T-cell (primary cell): ENCODE measurements at regions not wholly inside any gene's neighbourhood (a gene's known extent, or its start where the extent isn't known, plus 50 kb on each side); places are given as distances from the start of the nearest gene placed in this dataset.
"Not testable (repeated sequence)": the region's sequence is repeated elsewhere in the genome, so short reads cannot be mapped to it uniquely, and the experiment has no call there.

Experiments used
- ATAC-seq, 4 experiments: fragments of 200-7000 bp in 3 of 4; fragments of 150-1000 bp in 1 of 4; cut with Tn5 transposase; replicated peaks in 1 of 4; 1 replicate in 3 of 4; 2 replicates in 1 of 4; pipeline ENCODE4 v1.10.0; 2021; ENCODE audit warnings: moderate library complexity in 3 of 4, mild to moderate bottlenecking in 2 of 4, moderate number of reproducible peaks in 1 of 4
- CTCF ChIA-PET, 2 donors: fragments of 300-600 bp; sonication (Branson Sonifier 250); formaldehyde crosslinking; loops; one replicate each; lab custom pipeline; 2022; ENCODE audit warnings: antibody characterized with exemption in 2 of 2; lab: Charles Lee
- POLR2A ChIA-PET, 2 donors: fragments of 300-600 bp; sonication (Branson Sonifier 250); formaldehyde crosslinking; loops; one replicate each; lab custom pipeline; 2022; ENCODE audit warnings: antibody characterized with exemption in 2 of 2; lab: Charles Lee
- DNase-seq, 35 experiments: peaks; one replicate each; pipeline versions ENCODE4 v3.0.0 to v3.0.0-alpha.2; 2013 to 2023
- H3K27ac ChIP-seq: one replicate; pipeline ENCODE4 v1.5.1; 2013; ENCODE audit warnings: low read length
- H3K27me3 ChIP-seq, 2 experiments: replicated peaks in 1 of 2; 1 replicate in 1 of 2; 2 replicates in 1 of 2; pipeline versions ENCODE4 v1.6.1 to v1.7.0; 2013; ENCODE audit warnings: low read length in 1 of 2, mixed read lengths in 1 of 2; ENCODE audit not compliant: control insufficient read depth in 2 of 2, insufficient read depth in 2 of 2; ENCODE audit errors: extremely low read depth in 1 of 2
- H3K36me3 ChIP-seq, 2 donors: 1 replicate in 1 of 2; 2 replicates in 1 of 2; pipeline versions ENCODE4 v1.6.1 to v1.7.0; 2013; ENCODE audit warnings: low read length in 1 of 2; ENCODE audit not compliant: control insufficient read depth in 2 of 2, insufficient read depth in 1 of 2; ENCODE audit errors: extremely low read depth in 1 of 2
- H3K4me1 ChIP-seq, 2 experiments: 1 replicate in 1 of 2; 2 replicates in 1 of 2; pipeline versions ENCODE4 v1.6.1 to v1.7.0; 2013; ENCODE audit warnings: low read length in 2 of 2, mixed read lengths in 1 of 2; ENCODE audit not compliant: insufficient read depth in 2 of 2, control insufficient read depth in 1 of 2; ENCODE audit errors: extremely low read depth in 1 of 2
- H3K4me3 ChIP-seq, 2 donors: 1 replicate in 1 of 2; 2 replicates in 1 of 2; pipeline versions ENCODE4 v1.5.1 to v1.7.0; 2013; ENCODE audit warnings: mild to moderate bottlenecking in 2 of 2, low read length in 1 of 2, moderate library complexity in 1 of 2; ENCODE audit not compliant: control insufficient read depth in 1 of 2; ENCODE audit errors: extremely low read depth in 1 of 2
- H3K9me3 ChIP-seq: 2 replicates; pipeline ENCODE4 v1.7.0; 2013
- H3K27ac Mint-ChIP-seq, 2 donors: one replicate each; pipeline ENCODE4 v1.8.0; 2020 to 2021; ENCODE audit warnings: mild to moderate bottlenecking in 2 of 2, mixed read lengths in 2 of 2
- H3K27me3 Mint-ChIP-seq, 2 donors: one replicate each; pipeline ENCODE4 v1.8.0; 2021 to 2022; ENCODE audit warnings: mixed read lengths in 2 of 2
- H3K36me3 Mint-ChIP-seq: one replicate; pipeline ENCODE4 v1.8.0; 2021; ENCODE audit warnings: mixed read lengths
- H3K4me1 Mint-ChIP-seq, 3 donors: one replicate each; pipeline ENCODE4 v1.8.0; 2020 to 2022; ENCODE audit warnings: mixed read lengths in 3 of 3, mild to moderate bottlenecking in 1 of 3
- H3K4me3 Mint-ChIP-seq, 3 donors: one replicate each; pipeline ENCODE4 v1.8.0; 2020 to 2022; ENCODE audit warnings: mild to moderate bottlenecking in 3 of 3, mixed read lengths in 3 of 3, moderate library complexity in 3 of 3
- H3K9me3 Mint-ChIP-seq, 3 donors: one replicate each; pipeline ENCODE4 v1.8.0; 2020 to 2022; ENCODE audit warnings: mixed read lengths in 3 of 3
- WGBS: methylation state at CpG from one replicate; pipeline ENCODE4 v1.1.5; 2013; ENCODE audit warnings: missing lambda C conversion rate; ENCODE audit not compliant: insufficient coverage; 5-methylcytosine and 5-hydroxymethylcytosine counted together

DNA sequence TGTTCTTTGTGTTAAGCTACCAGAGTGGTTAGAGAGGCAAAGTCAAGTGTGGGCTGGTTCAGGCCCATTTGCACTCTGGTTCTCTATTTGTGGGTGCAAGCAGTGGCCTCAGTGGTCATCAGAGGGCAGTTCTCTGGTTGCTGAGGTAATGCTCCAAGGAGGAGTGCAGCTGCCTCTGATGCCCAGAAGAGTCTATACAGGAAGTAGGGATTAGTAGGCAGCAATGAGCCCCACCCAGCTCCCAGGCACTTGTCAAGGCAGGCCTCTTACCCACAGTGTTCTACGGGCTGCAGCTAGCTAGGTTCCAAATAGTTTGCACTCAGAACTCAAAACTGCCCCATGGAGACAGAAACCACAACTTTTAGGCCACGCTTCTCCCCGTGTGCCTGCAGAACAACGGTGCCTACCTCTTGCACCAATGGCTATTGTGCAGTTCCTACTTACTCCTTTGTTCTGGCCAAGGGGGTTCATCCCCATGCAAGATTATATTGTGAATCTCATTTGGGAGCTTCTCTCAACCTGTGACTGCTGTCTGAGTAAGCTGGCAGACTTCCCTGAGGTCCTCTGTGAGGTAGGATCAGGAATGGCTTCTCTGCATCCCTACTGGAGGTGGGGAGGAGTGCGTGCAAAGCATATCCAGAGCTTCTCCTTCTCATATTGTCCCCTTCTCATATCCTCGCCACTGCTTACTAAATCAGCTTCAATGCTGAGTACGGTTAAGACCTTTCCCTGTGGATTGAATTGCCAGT is 410.3 kb upstream of the LMO3 start:
- Mint-ChIP-seq H3K27me3 (no peaks in the 10 kb centered on the region), H3K27ac (no peak overlapping the region), H3K4me3 (no peak overlapping the region), H3K36me3 (no peaks in the 10 kb centered on the region), H3K9me3 (peaks cover 3 to 14% (median 8%) of the 10 kb centered on the region in 3 donors), H3K4me1 (no peaks in the 10 kb centered on the region)
- DNase-seq = no peak
- H3K4me3 ChIP-seq = no peak overlapping the region
- no peaks in the 10 kb centered on the region for H3K9me3 ChIP-seq
- H3K27ac ChIP-seq = no peak overlapping the region
- no peaks in the 10 kb centered on the region for H3K4me1 ChIP-seq
- 82% methylated on average over 4 of the region's 7 CpGs for WGBS
- no peaks in the 10 kb centered on the region for H3K27me3 ChIP-seq
- no peaks in the 10 kb centered on the region for H3K36me3 ChIP-seq
- ChIA-PET CTCF (interaction anchor here in 1 of 2 donors (0.6 kb wide), 1 partner anchor 619 kb away, joined by 3 read pairs; no protein-coding TSS in a partner anchor), POLR2A (no interaction called here)
- no peak for ATAC-seq

- Histone ChIP-seq H3K4me3 (no peak overlapping the region), H3K9me3 (no peaks in the 10 kb centered on the region), H3K4me1 (no peaks in the 10 kb centered on the region), H3K27me3 (no peaks in the 10 kb centered on the region), H3K36me3 (no peaks in the 10 kb centered on the region), H3K27ac (no peak overlapping the region)
- Mint-ChIP-seq H3K27me3 (no peaks in the 10 kb centered on the region), H3K27ac (no peak overlapping the region), H3K4me3 (no peak overlapping the region), H3K4me1 (no peaks in the 10 kb centered on the region), H3K9me3 (peaks cover 3 to 16% (median 8%) of the 10 kb centered on the region in 3 donors), H3K36me3 (no peaks in the 10 kb centered on the region)
- WGBS = no CpG with 5 or more reads among the region's 1 CpG
- ChIA-PET POLR2A (no interaction called here), CTCF (no interaction called here)
- ATAC-seq (no peak), DNase-seq (no peak)
Measured at GRCh38 chr12:17015501-17015900, 409.5 kb upstream of the LMO3 start.

GRCh38 chr12:17007442-17008040 is 401.6 kb upstream of the LMO3 start:
- CTCF ChIA-PET = not testable (repeated sequence)

DNA sequence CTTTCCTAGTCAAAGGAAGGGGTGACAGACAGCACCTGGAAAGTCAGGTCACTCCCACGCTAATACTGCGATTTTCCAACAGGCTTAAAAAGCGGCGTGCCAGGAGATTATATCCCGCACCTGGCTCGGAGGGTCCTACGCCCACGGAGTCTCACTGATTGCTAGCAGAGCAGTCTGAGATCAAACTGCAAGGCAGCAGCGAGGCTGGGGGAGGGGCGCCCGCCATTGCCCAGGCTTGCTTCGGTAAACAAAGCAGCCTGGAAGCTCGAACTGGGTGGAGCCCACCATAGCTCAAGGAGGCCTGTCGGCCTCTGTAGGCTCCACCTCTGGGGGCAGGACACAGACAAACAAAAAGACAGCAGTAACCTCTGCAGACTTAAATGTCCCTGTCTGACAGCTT is 392.6 kb upstream of the LMO3 start:
- H3K27me3 Mint-ChIP-seq, H3K4me3 ChIP-seq, H3K9me3 ChIP-seq, H3K4me3 Mint-ChIP-seq, POLR2A ChIA-PET, H3K27ac ChIP-seq, H3K27ac Mint-ChIP-seq, H3K4me1 ChIP-seq, H3K27me3 ChIP-seq, H3K36me3 ChIP-seq, H3K4me1 Mint-ChIP-seq, DNase-seq, CTCF ChIA-PET, ATAC-seq, H3K36me3 Mint-ChIP-seq: not testable (repeated sequence)
- WGBS = 77% methylated on average over 6 of the region's 14 CpGs
- H3K9me3 Mint-ChIP-seq = peaks cover 10 to 12% (median 11%) of the 10 kb centered on the region in 3 donors

More at GRCh38 chr12:17007442-17008040, 401.6 kb upstream of the LMO3 start:
- H3K27ac ChIP-seq, H3K36me3 Mint-ChIP-seq, H3K36me3 ChIP-seq, ATAC-seq, H3K9me3 ChIP-seq, H3K4me3 ChIP-seq, POLR2A ChIA-PET, H3K27me3 Mint-ChIP-seq, H3K4me3 Mint-ChIP-seq, DNase-seq, H3K9me3 Mint-ChIP-seq, H3K4me1 ChIP-seq, H3K27me3 ChIP-seq, H3K4me1 Mint-ChIP-seq, H3K27ac Mint-ChIP-seq: not testable (repeated sequence)
- WGBS = 92% methylated on average over 41 of the region's 43 CpGs

DNA sequence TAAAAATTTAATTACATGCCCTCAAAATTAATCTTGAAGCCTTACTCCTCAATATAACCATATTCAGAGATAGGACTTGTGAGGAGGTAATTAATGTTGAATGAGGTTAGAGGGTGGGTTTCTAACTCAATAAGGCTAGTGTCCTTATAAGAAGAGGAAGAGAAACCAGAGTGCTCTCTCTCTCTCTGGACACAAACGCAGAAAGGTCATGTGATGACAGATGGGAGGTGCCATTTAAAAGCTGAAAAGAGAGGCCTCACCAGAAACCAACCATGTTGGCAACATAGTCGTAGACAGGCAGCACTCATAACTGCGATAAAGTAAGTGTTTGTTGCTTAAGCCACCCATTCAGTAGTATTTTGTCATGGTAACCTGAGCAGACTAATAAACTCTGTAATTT is 378.5 kb upstream of the LMO3 start:
- H3K9me3 Mint-ChIP-seq = peaks cover 24 to 32% (median 28%) of the 10 kb centered on the region in 3 donors
- no peaks in the 10 kb centered on the region for H3K4me1 Mint-ChIP-seq
- H3K4me1 ChIP-seq = no peaks in the 10 kb centered on the region
- H3K9me3 ChIP-seq = no peaks in the 10 kb centered on the region
- no peaks in the 10 kb centered on the region for H3K36me3 ChIP-seq
- H3K27ac ChIP-seq = no peak overlapping the region
- ChIA-PET POLR2A (no interaction called here), CTCF (no interaction called here)
- H3K4me3 Mint-ChIP-seq = no peak overlapping the region
- H3K27me3 ChIP-seq = no peaks in the 10 kb centered on the region
- H3K4me3 ChIP-seq = no peak overlapping the region
- DNase-seq (no peak), ATAC-seq (no peak)
- no peaks in the 10 kb centered on the region for H3K27me3 Mint-ChIP-seq
- no peak overlapping the region for H3K27ac Mint-ChIP-seq
- H3K36me3 Mint-ChIP-seq = no peaks in the 10 kb centered on the region
- 100% methylated on average over 1 of the region's 3 CpGs for WGBS

DNA sequence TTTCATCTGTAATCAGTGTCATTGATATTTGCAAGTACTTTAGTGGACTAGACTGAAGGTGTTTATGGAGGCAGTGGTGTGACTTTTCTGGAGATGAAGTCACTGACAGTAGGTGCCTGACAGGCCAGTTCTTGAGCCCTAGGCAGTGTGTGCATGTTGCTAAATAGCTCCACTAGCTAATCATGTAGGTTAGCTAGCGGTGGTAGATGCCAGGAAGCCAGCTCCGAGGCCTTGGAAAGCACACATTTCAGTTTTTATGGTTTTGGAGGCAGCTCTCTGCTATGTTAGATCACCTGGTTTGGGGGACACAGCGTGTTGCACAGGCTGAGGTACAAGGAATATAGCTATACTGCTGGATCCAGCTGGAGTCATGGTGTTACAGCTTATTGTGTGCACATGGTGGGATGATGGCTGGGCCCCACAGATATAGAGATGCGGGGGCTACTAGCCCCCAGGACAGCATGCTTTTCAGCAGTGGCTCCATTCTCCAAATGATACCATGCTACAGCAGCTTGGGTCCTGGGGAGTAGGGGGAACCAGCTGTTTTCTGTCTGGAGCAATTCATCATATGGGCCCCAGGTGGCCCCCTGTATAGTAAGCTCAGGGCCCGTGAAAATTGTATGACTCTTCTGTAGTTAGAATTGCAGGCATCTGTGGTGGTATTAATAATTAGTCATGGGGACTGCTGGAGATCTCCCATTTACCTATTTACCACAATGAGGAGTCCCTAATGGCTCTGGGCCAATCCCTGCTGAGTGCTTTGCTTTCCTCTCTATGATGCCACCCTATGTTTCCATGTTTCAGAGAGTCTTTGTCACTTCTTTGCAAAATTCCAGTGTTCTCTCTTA is 367.2 kb upstream of the LMO3 start:
- H3K9me3 ChIP-seq = no peaks in the 10 kb centered on the region
- H3K36me3 ChIP-seq = no peaks in the 10 kb centered on the region
- no peaks in the 10 kb centered on the region for H3K27me3 ChIP-seq
- 70% methylated on average over 4 of the region's 5 CpGs for WGBS
- CTCF ChIA-PET = interaction anchor here in 1 of 2 donors (0.7 kb wide), 1 partner anchor 15 kb away, joined by 4 read pairs; no protein-coding TSS in a partner anchor
- no peaks in the 10 kb centered on the region for H3K4me1 Mint-ChIP-seq
- H3K4me3 Mint-ChIP-seq = no peak overlapping the region
- H3K27me3 Mint-ChIP-seq = no peaks in the 10 kb centered on the region
- peaks cover 4 to 21% (median 8%) of the 10 kb centered on the region in 3 donors for H3K9me3 Mint-ChIP-seq
- no peak for ATAC-seq
- no peaks in the 10 kb centered on the region for H3K4me1 ChIP-seq
- H3K4me3 ChIP-seq = no peak overlapping the region
- POLR2A ChIA-PET = no interaction called here
- no peak for DNase-seq
- H3K36me3 Mint-ChIP-seq = no peaks in the 10 kb centered on the region
- H3K27ac ChIP-seq = no peak overlapping the region
- H3K27ac Mint-ChIP-seq = no peak overlapping the region
